Gastroesophageal sphincter (tissue), 3 donors: ENCODE measurements at regions not wholly inside any gene's neighbourhood (a gene's known extent, or its start where the extent isn't known, plus 50 kb on each side); places are given as distances from the start of the nearest gene placed in this dataset.

Source experiments
- CTCF ChIP-seq, 4 experiments: fragments of 200-600 bp in 2 of 4; fragments of 450-650 bp in 2 of 4; sonication (generic) in 1 of 4; IDR thresholded peaks; one replicate each; pipeline ENCODE4 v1.5.1; 2017 to 2019; ENCODE audit warnings: antibody characterized with exemption in 4 of 4, mild to moderate bottlenecking in 2 of 4, moderate library complexity in 2 of 4
- POLR2A ChIP-seq, 2 donors: fragments of 450-650 bp; IDR thresholded peaks; one replicate each; pipeline ENCODE4 v1.6.1; 2017; ENCODE audit warnings: antibody characterized with exemption in 2 of 2, mild to moderate bottlenecking in 2 of 2, moderate library complexity in 1 of 2
- POLR2AphosphoS5 ChIP-seq: sonication (generic); formaldehyde crosslinking; IDR thresholded peaks from one replicate; pipeline ENCODE4 v1.6.1; 2017; ENCODE audit warnings: antibody characterized with exemption

- TF ChIP-seq CTCF (IDR thresholded peaks at IDR 0.05) (no peak), POLR2A (IDR thresholded peaks at IDR 0.05) (no peak), POLR2AphosphoS5 (no peak)
These were observed 979.7 kb upstream of the TMEM132C start for GRCh38 chr12:127287256-127287655.
